Heart right ventricle (tissue), 16 donors: ENCODE measurements at regions not wholly inside any gene's neighbourhood (a gene's known extent, or its start where the extent isn't known, plus 50 kb on each side); places are given as distances from the start of the nearest gene placed in this dataset.

Source experiments
- ATAC-seq, 8 donors: fragments of 200-7000 bp; cut with Tn5 transposase; one replicate each; pipeline ENCODE4 v1.9.1; 2020; ENCODE audit warnings: mild to moderate bottlenecking in 8 of 8, moderate library complexity in 8 of 8, moderate number of reproducible peaks in 1 of 8
- DNase-seq, 2 donors: peaks; one replicate each; pipeline ENCODE4 v3.0.0-alpha.2; 2020
- H3K27ac ChIP-seq, 10 donors: fragments of 200-600 bp; sonication (generic) in 2 of 10; one replicate each; pipeline versions ENCODE4 v1.5.0 to v1.8.0; 2020 to 2022; ENCODE audit warnings: mild to moderate bottlenecking in 3 of 10
- H3K27me3 ChIP-seq, 7 donors: fragments of 200-600 bp; one replicate each; pipeline ENCODE4 v1.8.0; 2021 to 2022; ENCODE audit warnings: mild to moderate bottlenecking in 2 of 7
- H3K36me3 ChIP-seq, 9 donors: fragments of 200-600 bp; sonication (generic) in 1 of 9; one replicate each; pipeline versions ENCODE4 v1.5.0 to v1.8.0; 2020 to 2022; ENCODE audit warnings: mild to moderate bottlenecking in 2 of 9
- H3K4me1 ChIP-seq, 9 donors: fragments of 200-600 bp; sonication (generic) in 1 of 9; one replicate each; pipeline versions ENCODE4 v1.5.0 to v1.8.0; 2020 to 2022; ENCODE audit warnings: mild to moderate bottlenecking in 4 of 9
- H3K4me3 ChIP-seq, 10 donors: fragments of 200-600 bp; sonication (generic) in 2 of 10; one replicate each; pipeline versions ENCODE4 v1.5.0 to v1.8.0; 2020 to 2022; ENCODE audit warnings: mild to moderate bottlenecking in 7 of 10, moderate library complexity in 2 of 10
- H3K9me3 ChIP-seq, 11 donors: fragments of 200-600 bp in 10 of 11; sonication (generic) in 2 of 11; one replicate each; pipeline versions ENCODE4 v1.5.0 to v1.8.0; 2013 to 2022; ENCODE audit warnings: mild to moderate bottlenecking in 2 of 11, control low read depth in 1 of 11, moderate library complexity in 1 of 11
- CTCF ChIP-seq, 9 donors: fragments of 200-600 bp; sonication (generic) in 2 of 9; IDR thresholded peaks; one replicate each; pipeline versions ENCODE4 v1.5.0 to v1.8.0; 2021 to 2022; ENCODE audit warnings: antibody characterized with exemption in 9 of 9, mild to moderate bottlenecking in 5 of 9, moderate library complexity in 1 of 9
- WGBS, 2 donors: extraction: QIAGEN DNeasy Blood & Tissue Kit; methylation state at CpG; one replicate each; pipeline ENCODE4 v1.1.7; 2013; ENCODE audit warnings: inconsistent platforms in 1 of 2; 5-methylcytosine and 5-hydroxymethylcytosine counted together
- intact Hi-C, 10 donors: fragments of 100-400 bp; cut with DNase I; formaldehyde crosslinking; loops; one replicate each; pipeline versions ENCODE4 v1.11.1 to v1.14.2; 2022
- donor health status: Arrhythmogenic right ventricular cardiomyopathy.
- donor health status: ischemic (EF 13 %, LVEDD 7.1; RV severe dilation, severe dysfunction).
- donor health status: healthy with polysubstance abuse.
- donor health status: DM: no; HTN: yes; CAD: no.
- donor health status: DM: no; HTN: no; CAD: no.
- donor health status: ischemic (EF 25% LVEDD 6.9; RV normal size, moderate dysfunction).
- donor health status: ischemic (EF 25% LVEDD 5.7; RV mildly dilated, moderate dysfunction).
- donor health status: healthy.
- donor health status: DM: yes; HTN: yes; CAD: no.
- donor health status: Ischemic cardiomyopathy.
- donor health status: ischemic (EF 35%, LVEDD 5.7; RV mildly dilated, moderate dysfunction).
- donor health status: nonischemic (EF 11% LVEDD 7.7; RV severe dilation, severe dysfunction).
- donor health status: DM: yes; HTN: yes; CAD: no.
- donor health status: PGD.
- donor health status: ischemic (EF 29% LVEDD 5.4; RV normal size, mild dysfunction).
- donor health status: nonischemic (EF 23%, LVEDD 6.1; RV moderate dilation, normal function).

GRCh38 chr13:107239213-107239612 is 671.3 kb upstream of the ARGLU1 start:
- 81 to 86% methylated on average over 8 of the region's 8 CpGs for WGBS, 2 donors
- DNase-seq, result no peak
- Histone ChIP-seq H3K36me3 (no peaks in the 10 kb centered on the region), H3K4me3 (no peak overlapping the region), H3K27ac (no peak overlapping the region), H3K9me3 (no peaks in the 10 kb centered on the region), H3K27me3 (no peaks in the 10 kb centered on the region), H3K4me1 (no peaks in the 10 kb centered on the region)
- no peak for ATAC-seq
- intact Hi-C loops, result no loop called here
- TF ChIP-seq CTCF (IDR thresholded peaks at IDR 0.05), result no peak

DNA sequence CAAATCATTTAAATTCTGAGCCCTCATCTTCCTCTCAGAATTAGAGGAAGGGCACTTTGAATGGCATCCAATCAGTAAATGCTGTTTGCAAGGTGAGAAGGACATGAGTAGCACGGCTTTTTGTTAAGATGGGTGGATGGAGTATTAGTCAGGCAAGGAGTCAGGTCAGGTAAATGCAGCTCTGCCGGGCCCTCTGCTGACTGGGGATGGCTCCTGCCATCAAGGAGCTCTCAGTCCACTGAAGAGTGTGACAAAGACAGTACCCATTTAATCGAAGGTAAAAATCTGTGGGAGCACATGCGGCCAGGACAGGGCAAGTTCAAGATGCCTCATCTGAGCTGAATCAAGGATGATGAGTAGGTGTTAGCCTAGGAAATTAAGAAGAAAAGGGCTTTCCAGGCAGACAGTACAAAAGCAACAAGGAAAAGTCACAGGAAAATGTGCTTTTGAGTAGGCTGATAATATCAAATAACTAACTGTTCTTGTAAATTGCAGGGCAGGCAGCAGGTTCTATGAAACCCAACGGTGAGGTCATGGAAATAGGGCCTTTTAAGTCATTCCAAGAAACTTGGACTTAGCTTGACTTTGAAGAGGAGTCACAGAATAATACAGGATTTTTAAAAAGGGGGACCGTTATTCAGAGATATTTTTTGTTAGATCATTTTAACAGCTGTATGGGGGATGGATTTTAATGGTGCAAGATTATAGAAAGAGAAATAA is 670.5 kb upstream of the ARGLU1 start:
- ATAC-seq (no peak), DNase-seq (no peak)
- TF ChIP-seq CTCF (IDR thresholded peaks at IDR 0.05), result no peak
- WGBS, 2 donors, result 69 to 76% methylated on average over 6 of the region's 6 CpGs
- Histone ChIP-seq H3K27me3 (peaks cover 0 to 2% (median 0%) of the 10 kb centered on the region in 7 donors), H3K27ac (no peak overlapping the region), H3K9me3 (no peaks in the 10 kb centered on the region), H3K36me3 (no peaks in the 10 kb centered on the region), H3K4me3 (no peak overlapping the region), H3K4me1 (no peaks in the 10 kb centered on the region)
- intact Hi-C loops, result no loop called here

DNA sequence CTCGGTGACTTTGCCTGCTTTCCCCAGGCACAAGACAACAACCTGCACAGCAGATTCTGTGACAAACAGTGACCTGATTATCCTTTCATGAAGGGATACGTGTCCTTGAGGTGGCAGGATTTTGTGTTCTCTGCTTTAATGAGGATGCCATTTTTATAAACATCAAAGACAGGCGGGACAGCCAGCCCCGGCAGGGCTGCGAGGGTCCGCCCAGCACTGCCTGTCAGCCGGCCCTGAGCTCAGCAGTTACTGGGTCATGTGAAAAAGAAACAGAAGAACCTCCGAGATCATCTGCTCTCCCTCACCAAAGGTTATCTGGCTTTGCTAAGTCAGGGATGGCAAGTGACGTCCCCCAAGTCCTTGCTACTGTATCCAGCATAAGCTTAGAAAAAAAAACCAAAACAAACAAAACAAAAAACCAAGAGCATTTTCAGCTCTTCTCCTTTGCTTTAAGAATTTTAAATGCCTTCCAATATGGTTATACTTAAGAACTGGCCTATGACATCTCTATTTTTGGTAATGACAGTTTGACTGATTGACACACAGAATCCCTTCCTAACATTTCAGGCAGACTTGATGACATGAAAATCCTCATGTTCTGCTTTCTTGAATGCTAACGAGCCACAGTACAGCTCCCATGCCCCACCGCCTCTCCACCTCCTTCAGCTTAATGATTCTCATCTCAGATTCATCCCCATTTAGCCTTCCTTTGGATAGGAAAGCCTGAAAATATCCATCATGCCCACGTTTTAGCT is 666.6 kb upstream of the ARGLU1 start:
- Histone ChIP-seq H3K4me1 (no peaks in the 10 kb centered on the region), H3K27ac (no peak overlapping the region), H3K9me3 (no peaks in the 10 kb centered on the region), H3K36me3 (no peaks in the 10 kb centered on the region), H3K4me3 (no peak overlapping the region), H3K27me3 (peaks cover 0 to 12% (median 0%) of the 10 kb centered on the region in 7 donors)
- WGBS, 2 donors, result 28 to 37% methylated on average over 12 of the region's 12 CpGs
- TF ChIP-seq CTCF (IDR thresholded peaks at IDR 0.05), result no peak
- intact Hi-C loops, result no loop called here
- DNase-seq (no peak), ATAC-seq (no peak)

DNA sequence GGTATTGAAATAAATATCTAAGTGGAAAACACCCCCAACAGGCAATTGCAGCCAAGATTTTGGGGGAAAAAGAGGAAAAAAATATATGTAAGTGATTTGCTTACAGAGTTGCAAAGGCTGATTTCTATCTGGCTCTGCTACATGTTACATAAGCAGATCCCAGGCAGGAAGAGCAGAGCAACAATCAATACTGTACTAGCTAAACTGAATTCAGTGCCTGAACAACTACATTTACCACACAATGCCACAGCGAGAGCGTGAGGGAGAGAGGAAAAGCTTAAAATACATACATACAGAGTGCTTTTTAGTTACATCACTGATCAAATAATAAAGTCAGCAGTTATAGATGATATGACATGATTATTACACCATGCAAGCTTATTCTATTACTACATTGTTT is 665.6 kb upstream of the ARGLU1 start:
- intact Hi-C loops, result no loop called here
- H3K4me3 ChIP-seq, result no peak overlapping the region
- no peak overlapping the region for H3K27ac ChIP-seq
- H3K9me3 ChIP-seq, result no peaks in the 10 kb centered on the region
- no peaks in the 10 kb centered on the region for H3K4me1 ChIP-seq
- no peak for TF ChIP-seq CTCF (IDR thresholded peaks at IDR 0.05)
- DNase-seq (no peak), ATAC-seq (no peak)
- no peaks in the 10 kb centered on the region for H3K36me3 ChIP-seq
- WGBS, 2 donors, result 79 to 91% methylated on average over 2 of the region's 2 CpGs
- H3K27me3 ChIP-seq, result peaks cover 0 to 13% (median 0%) of the 10 kb centered on the region in 7 donors
